ENCODE measurements at regions not wholly inside any gene's neighbourhood (a gene's known extent, or its start where the extent isn't known, plus 50 kb on each side); places are given as distances from the start of the nearest gene placed in this dataset.
"Not testable (repeated sequence)": the region's sequence is repeated elsewhere in the genome, so short reads cannot be mapped to it uniquely, and the experiment has no call there.

GRCh38 chr11:54927704-54928103 lies 221.1 kb downstream of the OR4A5 start:
- no peak for ATAC-seq
- H3K9me3 ChIP-seq, result peaks cover 5 to 100% of the 10 kb centered on the region in 2 donors

GRCh38 chr11:54930930-54931329 lies 224.3 kb downstream of the OR4A5 start:
- intact Hi-C loops (cut with DNase I), result no loop called here
- H3K27ac ChIP-seq, result no peak overlapping the region

More at GRCh38 chr11:54927704-54928103, 221.1 kb downstream of the OR4A5 start:
- no peaks in the 10 kb centered on the region for H3K36me3 ChIP-seq
- DNase-seq, result no peak
- no peaks in the 10 kb centered on the region for H3K4me1 ChIP-seq
- no peaks in the 10 kb centered on the region for H3K27me3 ChIP-seq
- H3K27ac ChIP-seq, result no peak overlapping the region
- intact Hi-C loops (cut with DNase I), result no loop called here
- no peak overlapping the region for H3K4me3 ChIP-seq
- TF ChIP-seq CTCF (IDR thresholded peaks at IDR 0.05), result no peak

DNA sequence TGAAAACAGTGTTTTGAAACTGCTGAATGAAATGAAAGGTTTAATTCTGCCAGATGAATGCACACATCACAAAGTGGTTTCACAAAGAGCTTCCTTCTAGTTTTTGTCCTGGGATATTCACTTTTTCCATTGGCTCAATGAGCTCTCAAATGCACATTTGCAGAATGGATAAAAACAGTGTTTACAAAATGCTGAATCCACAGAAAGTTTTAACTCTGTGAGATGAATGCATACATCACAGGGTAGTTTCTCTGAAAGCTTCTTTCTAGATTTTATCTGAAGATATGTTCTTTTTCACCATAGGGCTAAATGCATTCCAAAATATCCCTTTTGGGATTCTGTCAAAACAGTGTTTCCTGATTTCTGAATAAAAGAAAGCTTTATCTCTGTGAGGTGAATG lies 237.6 kb downstream of the OR4A5 start:
- Histone ChIP-seq H3K27me3 (no peaks in the 10 kb centered on the region), H3K4me3 (no peak overlapping the region), H3K9me3 (peaks cover 0 to 79% of the 10 kb centered on the region in 2 donors), H3K4me1 (no peaks in the 10 kb centered on the region), H3K27ac (no peak overlapping the region), H3K36me3 (no peaks in the 10 kb centered on the region)
- TF ChIP-seq CTCF (IDR thresholded peaks at IDR 0.05), result no peak
- ATAC-seq (no peak), DNase-seq (no peak)
- intact Hi-C loops (cut with DNase I), result no loop called here

More at GRCh38 chr11:54930930-54931329, 224.3 kb downstream of the OR4A5 start:
- ATAC-seq (no peak), DNase-seq (peak in 1 of 4 donors; percentile 1)
- Histone ChIP-seq H3K4me3 (no peak overlapping the region), H3K4me1 (no peaks in the 10 kb centered on the region), H3K9me3 (peaks cover 5 to 100% of the 10 kb centered on the region in 2 donors), H3K27me3 (no peaks in the 10 kb centered on the region), H3K36me3 (no peaks in the 10 kb centered on the region)
- TF ChIP-seq CTCF (IDR thresholded peaks at IDR 0.05), result no peak

DNA sequence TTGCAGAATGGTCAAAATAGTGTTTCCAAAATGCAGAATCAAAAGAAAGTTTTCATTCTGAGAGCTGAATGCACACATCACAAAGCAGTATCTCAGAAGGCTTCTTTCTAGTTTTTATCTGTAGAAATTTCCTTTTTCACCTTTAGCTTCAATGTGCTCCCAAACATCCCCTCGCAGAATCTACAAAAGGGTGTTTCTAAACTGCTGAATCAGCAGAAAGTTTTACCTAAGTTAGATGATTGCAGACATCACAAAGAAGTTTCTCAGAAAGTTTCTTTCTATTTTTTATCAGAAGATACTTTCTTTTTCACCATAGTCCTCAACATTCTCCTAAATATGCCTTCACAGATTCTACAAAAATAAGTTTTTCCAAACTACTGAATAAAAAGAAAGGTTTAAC lies 239.8 kb downstream of the OR4A5 start:
- Histone ChIP-seq H3K36me3 (no peaks in the 10 kb centered on the region), H3K4me3 (no peak overlapping the region), H3K27ac (no peak overlapping the region), H3K27me3 (no peaks in the 10 kb centered on the region), H3K9me3 (peaks cover 0 to 57% of the 10 kb centered on the region in 2 donors), H3K4me1 (no peaks in the 10 kb centered on the region)
- intact Hi-C loops (cut with DNase I), result no loop called here
- TF ChIP-seq CTCF (IDR thresholded peaks at IDR 0.05), result no peak
- ATAC-seq (no peak), DNase-seq (no peak)

GRCh38 chr11:54947175-54947574 lies 240.5 kb downstream of the OR4A5 start:
- ATAC-seq; H3K36me3 ChIP-seq; H3K27ac ChIP-seq; intact Hi-C loops (cut with DNase I); H3K27me3 ChIP-seq; H3K4me3 ChIP-seq; H3K4me1 ChIP-seq: not testable (repeated sequence)
- DNase-seq, result peak in 1 of 4 donors; percentile 17
- peaks cover 0 to 50% of the 10 kb centered on the region in 2 donors for H3K9me3 ChIP-seq

GRCh38 chr11:54979375-54979774 lies 272.7 kb downstream of the OR4A5 start:
- Histone ChIP-seq H3K4me1 (no peaks in the 10 kb centered on the region), H3K9me3 (peaks cover 0 to 100% of the 10 kb centered on the region in 2 donors), H3K27ac (no peak overlapping the region), H3K4me3 (no peak overlapping the region), H3K36me3 (no peaks in the 10 kb centered on the region), H3K27me3 (no peaks in the 10 kb centered on the region)
- intact Hi-C loops (cut with DNase I), result no loop called here
- DNase-seq, result no peak
- TF ChIP-seq CTCF (IDR thresholded peaks at IDR 0.05), result no peak
- ATAC-seq, result no peak

All from left lung (tissue), 4 donors.